ENCODE measurements at regions not wholly inside any gene's neighbourhood (a gene's known extent, or its start where the extent isn't known, plus 50 kb on each side); places are given as distances from the start of the nearest gene placed in this dataset.
"Not testable (repeated sequence)": the region's sequence is repeated elsewhere in the genome, so short reads cannot be mapped to it uniquely, and the experiment has no call there.

GRCh38 chr18:47677952-47678351, 252.5 kb downstream of the SMAD2 start:
- Histone ChIP-seq H3K27me3 (no peaks in the 10 kb centered on the region), H3K4me3 (no peak overlapping the region), H3K27ac (no peak overlapping the region), H3K9me3 (no peaks in the 10 kb centered on the region), H3K36me3 (no peaks in the 10 kb centered on the region), H3K4me1 (no peaks in the 10 kb centered on the region)
- ATAC-seq: no peak
- FAIRE-seq: no peak
- intact Hi-C loops (cut with DNase I): no loop called here
- TF ChIP-seq CTCF (IDR thresholded peaks at IDR 0.05): no peak
- no peak for DNase-seq
- WGBS, 2 donors: 79 to 86% methylated on average over 3 of the region's 3 CpGs

- no peak for TF ChIP-seq CTCF (IDR thresholded peaks at IDR 0.05)
- intact Hi-C loops (cut with DNase I): no loop called here
- Histone ChIP-seq H3K27me3 (no peaks in the 10 kb centered on the region), H3K36me3 (no peaks in the 10 kb centered on the region), H3K4me3 (no peak overlapping the region), H3K27ac (no peak overlapping the region), H3K9me3 (no peaks in the 10 kb centered on the region), H3K4me1 (no peaks in the 10 kb centered on the region)
- DNase-seq (no peak), ATAC-seq (no peak), FAIRE-seq (no peak)
- 57 to 58% methylated on average over 3 of the region's 3 CpGs for WGBS, 2 donors
Observed at GRCh38 chr18:47669815-47670214, 260.6 kb downstream of the SMAD2 start.

DNA sequence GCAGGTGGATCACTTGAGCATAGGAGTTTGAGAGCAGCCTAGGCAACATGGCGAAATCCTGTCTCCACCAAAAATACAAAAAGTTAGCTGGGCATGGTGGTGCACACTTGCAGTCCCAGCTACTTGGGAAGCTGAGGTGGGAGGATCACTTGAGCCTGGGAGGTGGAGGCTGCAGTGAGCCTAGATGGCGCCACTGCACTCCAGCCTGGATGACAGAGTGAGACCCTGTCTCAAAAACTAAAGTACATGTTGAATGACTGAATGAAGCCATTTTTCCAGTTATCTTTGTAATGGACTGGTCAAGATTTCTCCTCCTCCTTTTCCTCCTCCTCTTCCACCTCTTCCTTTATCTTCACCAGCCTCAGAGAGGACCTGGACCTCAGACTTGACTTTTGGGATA, 272.0 kb downstream of the SMAD2 start:
- DNase-seq: no peak
- TF ChIP-seq CTCF (IDR thresholded peaks at IDR 0.05): no peak
- no peaks in the 10 kb centered on the region for H3K9me3 ChIP-seq
- no peaks in the 10 kb centered on the region for H3K27me3 ChIP-seq
- ATAC-seq: no peak
- intact Hi-C loops (cut with DNase I): no loop called here
- no peaks in the 10 kb centered on the region for H3K4me1 ChIP-seq
- 60 to 66% methylated on average over 2 of the region's 2 CpGs for WGBS, 2 donors
- no peak overlapping the region for H3K27ac ChIP-seq
- no peak for FAIRE-seq
- H3K4me3 ChIP-seq: no peak overlapping the region
- no peaks in the 10 kb centered on the region for H3K36me3 ChIP-seq

GRCh38 chr18:47654988-47655387, 275.5 kb downstream of the SMAD2 start:
- ATAC-seq: no peak
- Histone ChIP-seq H3K4me3 (no peak overlapping the region), H3K4me1 (no peaks in the 10 kb centered on the region), H3K9me3 (no peaks in the 10 kb centered on the region), H3K27me3 (no peaks in the 10 kb centered on the region), H3K36me3 (no peaks in the 10 kb centered on the region), H3K27ac (no peak overlapping the region)
- DNase-seq: no peak
- TF ChIP-seq CTCF (IDR thresholded peaks at IDR 0.05): no peak
- no peak for FAIRE-seq
- intact Hi-C loops (cut with DNase I): no loop called here

DNA sequence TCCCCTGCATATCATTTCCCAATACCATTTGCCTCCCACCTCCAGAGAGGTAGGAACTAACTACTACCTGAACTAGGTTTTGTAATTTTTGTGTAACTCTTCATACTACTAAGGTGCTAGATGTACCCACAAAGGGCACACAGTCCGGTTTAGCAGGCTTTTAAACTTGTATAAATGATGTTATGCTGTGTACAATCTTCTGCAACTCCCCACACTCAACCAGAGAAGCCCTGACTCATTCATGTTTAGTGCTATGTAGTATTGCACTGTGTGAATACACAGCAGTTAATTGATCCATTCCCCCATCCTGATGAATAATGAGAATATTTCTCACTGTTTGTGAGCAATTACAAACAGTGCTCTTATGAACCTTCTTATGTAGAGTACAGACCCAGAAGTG, 285.6 kb downstream of the SMAD2 start:
- no peak for ATAC-seq

DNA sequence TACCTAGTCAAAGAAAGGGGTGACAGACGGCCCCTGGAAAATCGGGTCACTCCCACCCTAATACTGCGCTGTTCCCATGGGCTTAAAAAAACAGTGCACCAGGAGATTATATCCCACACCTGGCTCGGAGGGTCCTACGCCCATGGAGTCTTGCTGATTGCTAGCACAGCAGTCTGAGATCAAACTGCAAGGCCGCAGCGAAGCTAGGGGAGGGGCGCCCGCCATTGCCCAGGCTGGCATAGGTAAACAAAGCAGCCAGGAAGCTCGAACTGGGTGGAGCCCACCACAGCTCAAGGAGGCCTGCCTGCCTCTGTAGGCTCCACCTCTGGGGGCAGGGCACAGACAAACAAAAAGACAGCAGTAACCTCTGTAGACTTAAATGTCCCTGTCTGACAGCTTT, 292.9 kb downstream of the SMAD2 start:
- H3K27me3 ChIP-seq; DNase-seq; H3K4me1 ChIP-seq; H3K36me3 ChIP-seq; H3K4me3 ChIP-seq; FAIRE-seq; H3K9me3 ChIP-seq; intact Hi-C loops (cut with DNase I); H3K27ac ChIP-seq; ATAC-seq: not testable (repeated sequence)
- 69 to 78% methylated on average over 10 of the region's 10 CpGs for WGBS, 2 donors

More for the DNA sequence above, 285.6 kb downstream of the SMAD2 start:
- Histone ChIP-seq H3K4me3 (no peak overlapping the region), H3K36me3 (no peaks in the 10 kb centered on the region), H3K9me3 (no peaks in the 10 kb centered on the region), H3K27me3 (no peaks in the 10 kb centered on the region), H3K27ac (no peak overlapping the region), H3K4me1 (no peaks in the 10 kb centered on the region)
- intact Hi-C loops (cut with DNase I): no loop called here
- FAIRE-seq (no peak), DNase-seq (no peak)
- 36 to 38% methylated on average over 1 of the region's 1 CpG for WGBS, 2 donors
- no peak for TF ChIP-seq CTCF (IDR thresholded peaks at IDR 0.05)
